ENCODE measurements at regions not wholly inside any gene's neighbourhood (a gene's known extent, or its start where the extent isn't known, plus 50 kb on each side); places are given as distances from the start of the nearest gene placed in this dataset.

DNA sequence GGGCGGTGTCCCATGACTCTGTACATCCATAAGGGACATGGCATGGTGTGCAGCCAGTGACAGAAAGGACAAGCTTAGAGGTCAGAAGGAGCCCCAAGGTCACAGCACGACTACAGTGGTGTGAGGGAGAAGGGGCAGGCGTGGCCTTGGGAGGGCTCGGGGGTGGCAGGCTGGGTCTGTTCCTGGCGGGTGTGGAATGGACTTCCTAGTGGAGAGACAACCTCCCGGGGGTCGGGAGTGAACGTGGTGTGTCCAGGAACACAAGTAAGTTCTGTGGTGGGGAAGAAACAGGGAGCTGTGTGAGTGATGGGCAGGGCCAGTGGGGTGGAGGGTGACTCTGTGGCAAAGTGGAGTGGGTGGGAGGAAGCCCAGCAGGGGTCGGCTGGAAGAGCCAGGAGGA lies 279.3 kb downstream of the TEX29 start:
- no peaks in the 10 kb centered on the region for H3K4me1 ChIP-seq (ENCODE audit: insufficient read depth, low read length)
- Mint-ChIP-seq H3K27ac (no peak overlapping the region), H3K36me3 (no peaks in the 10 kb centered on the region), H3K4me1 (no peaks in the 10 kb centered on the region), H3K4me3 (peak overlapping the region in 1 of 8 donors; percentile 3), H3K9me3 (peaks cover 0 to 2% (median 0%) of the 10 kb centered on the region in 8 donors), H3K27me3 (peaks cover 3 to 4% of the 10 kb centered on the region in 2 donors)
- POLR2A ChIA-PET (ENCODE audit: partially characterized antibody) = no interaction called here
- H3K9me3 ChIP-seq (ENCODE audit: control insufficient read depth in 1 of 2, low read length in 2 of 2) = no peaks in the 10 kb centered on the region
- H3K27ac ChIP-seq (ENCODE audit: low read depth, low read length) = no peak overlapping the region
- H3K27me3 ChIP-seq (ENCODE audit: insufficient read depth, low read length) = no peaks in the 10 kb centered on the region
- intact Hi-C loops (cut with micrococcal nuclease) = no loop called here
- CTCF ChIA-PET (ENCODE audit: partially characterized antibody) = no interaction called here
- no peak overlapping the region for H3K4me3 ChIP-seq (ENCODE audit: low read length in 2 of 2)
- DNase-seq = no peak
- H3K36me3 ChIP-seq (ENCODE audit: insufficient read depth, low read length) = no peaks in the 10 kb centered on the region

DNA sequence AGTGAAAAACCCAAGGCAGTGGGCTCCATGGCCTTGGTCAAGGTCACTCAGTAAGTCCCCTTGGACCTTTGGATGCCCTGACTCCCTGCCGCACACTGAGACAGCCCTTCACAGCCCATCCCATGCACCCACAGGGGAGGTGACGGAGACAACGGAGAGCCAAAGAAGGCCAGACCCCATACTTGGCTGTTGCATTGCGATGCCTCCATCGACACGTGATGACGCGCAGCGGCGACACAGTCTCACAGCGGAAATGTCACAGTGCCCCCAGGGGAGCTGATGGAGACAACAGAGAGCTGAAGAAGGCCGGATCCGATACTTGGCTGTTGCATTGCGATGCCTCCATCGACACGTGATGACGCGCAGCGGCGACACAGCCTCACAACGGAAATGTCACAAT lies 282.4 kb downstream of the TEX29 start:
- H3K9me3 Mint-ChIP-seq = peaks cover 0 to 1% (median 0%) of the 10 kb centered on the region in 8 donors
- intact Hi-C loops (cut with micrococcal nuclease) = no loop called here
- H3K4me3 Mint-ChIP-seq = no peak overlapping the region
- no peak for DNase-seq
- H3K9me3 ChIP-seq (ENCODE audit: control insufficient read depth in 1 of 2, low read length in 2 of 2) = no peaks in the 10 kb centered on the region
- H3K27me3 Mint-ChIP-seq = peaks cover 4 to 6% of the 10 kb centered on the region in 2 donors
- ChIA-PET POLR2A (ENCODE audit: partially characterized antibody) (no interaction called here), CTCF (ENCODE audit: partially characterized antibody) (no interaction called here)
- no peaks in the 10 kb centered on the region for H3K4me1 Mint-ChIP-seq
- H3K36me3 Mint-ChIP-seq = no peaks in the 10 kb centered on the region
- no peaks in the 10 kb centered on the region for H3K4me1 ChIP-seq (ENCODE audit: insufficient read depth, low read length)
- H3K27ac Mint-ChIP-seq = no peak overlapping the region
- no peak overlapping the region for H3K4me3 ChIP-seq (ENCODE audit: low read length in 2 of 2)
- H3K27ac ChIP-seq (ENCODE audit: low read depth, low read length) = no peak overlapping the region
- H3K36me3 ChIP-seq (ENCODE audit: insufficient read depth, low read length) = no peaks in the 10 kb centered on the region
- no peaks in the 10 kb centered on the region for H3K27me3 ChIP-seq (ENCODE audit: insufficient read depth, low read length)

DNA sequence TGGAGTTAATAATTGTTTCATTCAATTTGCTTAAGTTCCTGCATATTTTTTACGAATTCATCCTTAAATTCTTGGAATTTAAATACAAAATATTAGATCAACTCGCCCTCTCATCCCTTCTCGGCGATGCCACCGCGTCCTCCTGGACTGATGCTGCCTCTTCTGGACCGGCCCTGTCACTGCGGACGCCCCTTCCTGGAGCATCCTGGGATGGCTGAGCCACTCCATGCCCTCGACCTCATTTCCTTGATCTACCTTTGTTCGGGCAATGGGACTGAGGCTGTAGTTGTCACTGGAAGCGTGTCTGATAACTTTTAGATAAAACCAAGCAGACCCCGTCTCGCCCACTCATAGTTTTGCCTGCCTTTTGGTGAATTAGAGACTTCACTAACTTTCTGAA lies 283.7 kb downstream of the TEX29 start:
- Mint-ChIP-seq H3K9me3 (no peaks in the 10 kb centered on the region), H3K27me3 (peaks cover 2 to 5% of the 10 kb centered on the region in 2 donors), H3K4me1 (no peaks in the 10 kb centered on the region), H3K27ac (no peak overlapping the region), H3K4me3 (no peak overlapping the region), H3K36me3 (no peaks in the 10 kb centered on the region)
- Histone ChIP-seq H3K9me3 (ENCODE audit: control insufficient read depth in 1 of 2, low read length in 2 of 2) (no peaks in the 10 kb centered on the region), H3K27ac (ENCODE audit: low read depth, low read length) (no peak overlapping the region), H3K4me3 (ENCODE audit: low read length in 2 of 2) (no peak overlapping the region), H3K27me3 (ENCODE audit: insufficient read depth, low read length) (no peaks in the 10 kb centered on the region), H3K4me1 (ENCODE audit: insufficient read depth, low read length) (no peaks in the 10 kb centered on the region), H3K36me3 (ENCODE audit: insufficient read depth, low read length) (no peaks in the 10 kb centered on the region)
- ChIA-PET POLR2A (ENCODE audit: partially characterized antibody) (no interaction called here), CTCF (ENCODE audit: partially characterized antibody) (no interaction called here)
- no peak for DNase-seq
- intact Hi-C loops (cut with micrococcal nuclease) = no loop called here

- intact Hi-C loops (cut with micrococcal nuclease) = no loop called here
- Mint-ChIP-seq H3K27me3 (peaks cover 2 to 5% of the 10 kb centered on the region in 2 donors), H3K4me1 (no peaks in the 10 kb centered on the region), H3K4me3 (no peak overlapping the region), H3K27ac (no peak overlapping the region), H3K36me3 (no peaks in the 10 kb centered on the region), H3K9me3 (no peaks in the 10 kb centered on the region)
- H3K27me3 ChIP-seq (ENCODE audit: insufficient read depth, low read length) = no peaks in the 10 kb centered on the region
- H3K4me1 ChIP-seq (ENCODE audit: insufficient read depth, low read length) = no peaks in the 10 kb centered on the region
- DNase-seq = no peak
- H3K27ac ChIP-seq (ENCODE audit: low read depth, low read length) = no peak overlapping the region
- no peaks in the 10 kb centered on the region for H3K36me3 ChIP-seq (ENCODE audit: insufficient read depth, low read length)
- H3K9me3 ChIP-seq (ENCODE audit: control insufficient read depth in 1 of 2, low read length in 2 of 2) = no peaks in the 10 kb centered on the region
- no peak overlapping the region for H3K4me3 ChIP-seq (ENCODE audit: low read length in 2 of 2)
- POLR2A ChIA-PET (ENCODE audit: partially characterized antibody) = no interaction called here
- CTCF ChIA-PET (ENCODE audit: partially characterized antibody) = no interaction called here
Observed at GRCh38 chr13:111608556-111608955, 288.1 kb downstream of the TEX29 start.

GRCh38 chr13:111609631-111610030 lies 289.2 kb downstream of the TEX29 start:
- peaks cover 2 to 5% of the 10 kb centered on the region in 2 donors for H3K27me3 Mint-ChIP-seq
- H3K4me1 Mint-ChIP-seq = no peaks in the 10 kb centered on the region
- H3K27ac Mint-ChIP-seq = no peak overlapping the region
- no peaks in the 10 kb centered on the region for H3K4me1 ChIP-seq (ENCODE audit: insufficient read depth, low read length)
- H3K4me3 Mint-ChIP-seq = no peak overlapping the region
- intact Hi-C loops (cut with micrococcal nuclease) = no loop called here
- no peaks in the 10 kb centered on the region for H3K9me3 Mint-ChIP-seq
- ChIA-PET CTCF (ENCODE audit: partially characterized antibody) (interaction anchor here (0.7 kb wide), 1 partner anchor 997 kb away, joined by 3 read pairs; no protein-coding TSS in a partner anchor), POLR2A (ENCODE audit: partially characterized antibody) (no interaction called here)
- H3K36me3 ChIP-seq (ENCODE audit: insufficient read depth, low read length) = no peaks in the 10 kb centered on the region
- DNase-seq = no peak
- no peak overlapping the region for H3K27ac ChIP-seq (ENCODE audit: low read depth, low read length)
- no peaks in the 10 kb centered on the region for H3K27me3 ChIP-seq (ENCODE audit: insufficient read depth, low read length)
- H3K4me3 ChIP-seq (ENCODE audit: low read length in 2 of 2) = no peak overlapping the region
- H3K9me3 ChIP-seq (ENCODE audit: control insufficient read depth in 1 of 2, low read length in 2 of 2) = no peaks in the 10 kb centered on the region
- no peaks in the 10 kb centered on the region for H3K36me3 Mint-ChIP-seq

DNA sequence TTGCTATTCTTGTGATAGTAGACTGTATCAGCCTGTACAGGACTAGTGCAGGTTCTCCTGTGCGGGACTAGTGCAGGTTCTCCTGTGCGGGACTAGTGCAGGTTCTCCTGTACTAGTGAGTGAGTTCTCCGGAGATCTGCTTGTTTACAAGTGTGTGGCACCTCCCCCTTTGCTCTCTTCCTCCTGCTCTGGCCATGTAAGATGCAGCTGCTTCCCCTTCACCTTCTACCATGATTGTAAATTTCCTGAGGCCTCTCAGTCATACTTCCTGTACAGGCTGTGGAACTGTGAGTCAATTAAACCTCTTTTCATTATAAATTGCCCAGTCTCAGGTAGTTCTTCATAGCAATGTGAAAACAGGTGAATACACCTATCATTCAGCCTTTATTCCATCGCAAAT lies 289.6 kb downstream of the TEX29 start:
- no peaks in the 10 kb centered on the region for H3K9me3 ChIP-seq (ENCODE audit: control insufficient read depth in 1 of 2, low read length in 2 of 2)
- intact Hi-C loops (cut with micrococcal nuclease) = no loop called here
- DNase-seq = no peak
- Mint-ChIP-seq H3K4me1 (no peaks in the 10 kb centered on the region), H3K36me3 (no peaks in the 10 kb centered on the region), H3K4me3 (no peak overlapping the region), H3K27ac (no peak overlapping the region), H3K27me3 (peaks cover 2 to 5% of the 10 kb centered on the region in 2 donors), H3K9me3 (no peaks in the 10 kb centered on the region)
- no peaks in the 10 kb centered on the region for H3K4me1 ChIP-seq (ENCODE audit: insufficient read depth, low read length)
- ChIA-PET CTCF (ENCODE audit: partially characterized antibody) (no interaction called here), POLR2A (ENCODE audit: partially characterized antibody) (no interaction called here)
- no peaks in the 10 kb centered on the region for H3K36me3 ChIP-seq (ENCODE audit: insufficient read depth, low read length)
- no peak overlapping the region for H3K4me3 ChIP-seq (ENCODE audit: low read length in 2 of 2)
- H3K27ac ChIP-seq (ENCODE audit: low read depth, low read length) = no peak overlapping the region
- no peaks in the 10 kb centered on the region for H3K27me3 ChIP-seq (ENCODE audit: insufficient read depth, low read length)

- CTCF ChIA-PET (ENCODE audit: partially characterized antibody) = no interaction called here
- Histone ChIP-seq H3K27ac (ENCODE audit: low read depth, low read length) (no peak overlapping the region), H3K4me3 (ENCODE audit: low read length in 2 of 2) (no peak overlapping the region), H3K9me3 (ENCODE audit: control insufficient read depth in 1 of 2, low read length in 2 of 2) (no peaks in the 10 kb centered on the region), H3K27me3 (ENCODE audit: insufficient read depth, low read length) (no peaks in the 10 kb centered on the region), H3K4me1 (ENCODE audit: insufficient read depth, low read length) (no peaks in the 10 kb centered on the region), H3K36me3 (ENCODE audit: insufficient read depth, low read length) (no peaks in the 10 kb centered on the region)
- intact Hi-C loops (cut with micrococcal nuclease) = no loop called here
- Mint-ChIP-seq H3K27ac (no peak overlapping the region), H3K4me1 (no peaks in the 10 kb centered on the region), H3K36me3 (no peaks in the 10 kb centered on the region), H3K9me3 (no peaks in the 10 kb centered on the region), H3K27me3 (peaks cover 2 to 5% of the 10 kb centered on the region in 2 donors), H3K4me3 (no peak overlapping the region)
- POLR2A ChIA-PET (ENCODE audit: partially characterized antibody) = no interaction called here
- DNase-seq = no peak
Observed at GRCh38 chr13:111610879-111611278, 290.4 kb downstream of the TEX29 start.

DNA sequence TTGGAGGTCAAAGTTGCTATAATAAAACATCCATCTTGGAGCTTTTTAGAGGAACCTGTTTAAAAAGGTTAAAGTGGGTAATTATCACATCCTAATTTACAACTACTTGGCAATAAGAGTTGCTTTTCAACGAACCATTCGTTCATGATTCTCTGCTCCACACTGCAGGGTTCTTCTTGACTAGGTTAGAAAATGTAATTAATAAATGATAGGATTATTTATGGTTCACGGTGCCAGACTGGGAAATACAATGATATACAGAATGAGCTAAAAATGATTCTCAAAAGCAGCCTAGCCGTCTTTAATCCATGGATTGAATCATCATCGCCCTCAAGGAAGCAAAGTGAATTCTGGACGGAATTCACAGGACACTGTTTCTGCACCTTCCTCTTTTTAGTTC lies 291.2 kb downstream of the TEX29 start:
- Mint-ChIP-seq H3K36me3 (no peaks in the 10 kb centered on the region), H3K4me3 (no peak overlapping the region), H3K4me1 (no peaks in the 10 kb centered on the region), H3K27me3 (peaks cover 2 to 5% of the 10 kb centered on the region in 2 donors), H3K27ac (no peak overlapping the region), H3K9me3 (no peaks in the 10 kb centered on the region)
- no peak for DNase-seq
- no peaks in the 10 kb centered on the region for H3K4me1 ChIP-seq (ENCODE audit: insufficient read depth, low read length)
- no peaks in the 10 kb centered on the region for H3K36me3 ChIP-seq (ENCODE audit: insufficient read depth, low read length)
- no peaks in the 10 kb centered on the region for H3K9me3 ChIP-seq (ENCODE audit: control insufficient read depth in 1 of 2, low read length in 2 of 2)
- ChIA-PET POLR2A (ENCODE audit: partially characterized antibody) (no interaction called here), CTCF (ENCODE audit: partially characterized antibody) (no interaction called here)
- H3K27ac ChIP-seq (ENCODE audit: low read depth, low read length) = no peak overlapping the region
- intact Hi-C loops (cut with micrococcal nuclease) = no loop called here
- no peak overlapping the region for H3K4me3 ChIP-seq (ENCODE audit: low read length in 2 of 2)
- H3K27me3 ChIP-seq (ENCODE audit: insufficient read depth, low read length) = no peaks in the 10 kb centered on the region
